Activated effector memory CD4-positive, alpha-beta T cell treated with anti-CD3 and anti-CD28 coated beads, Interleukin-2, amount 50 U/mL, for 16 hours (primary cell): ENCODE measurements at regions not wholly inside any gene's neighbourhood (a gene's known extent, or its start where the extent isn't known, plus 50 kb on each side); places are given as distances from the start of the nearest gene placed in this dataset.
A peak's percentile ranks its signal among the peaks of the same experiment; 100 is the strongest.
"Not testable (repeated sequence)": the region's sequence is repeated elsewhere in the genome, so short reads cannot be mapped to it uniquely, and the experiment has no call there.

ENCODE experiments used
- DNase-seq: peaks from one replicate; pipeline ENCODE4 v3.0.0-alpha.2; 2020

GRCh38 chr14:98186140-98186539 is 1085.9 kb downstream of the BCL11B start:
- no peak for DNase-seq

DNA sequence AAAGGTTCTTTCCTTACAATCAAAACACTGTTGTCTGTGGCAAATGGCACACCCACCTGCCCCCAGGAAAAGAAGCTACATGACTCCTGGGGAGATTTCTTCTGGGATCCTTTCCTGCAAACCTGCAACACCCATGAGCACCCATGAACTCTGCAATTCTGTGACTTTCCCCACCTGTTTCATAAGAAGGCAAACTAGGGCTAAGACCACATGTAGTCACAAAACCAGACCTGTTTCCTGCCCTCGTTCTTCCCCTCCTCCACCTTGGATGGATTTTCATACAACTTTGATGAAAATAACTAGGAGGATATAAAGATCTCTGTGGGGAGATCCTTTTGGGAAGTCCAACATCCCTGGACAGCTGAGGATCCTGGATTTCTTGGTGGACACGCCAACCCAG is 1084.7 kb downstream of the BCL11B start:
- DNase-seq: no peak

GRCh38 chr14:98189062-98189461 is 1082.9 kb downstream of the BCL11B start:
- no peak for DNase-seq

GRCh38 chr14:98189511-98189910 is 1082.5 kb downstream of the BCL11B start:
- no peak for DNase-seq

DNA sequence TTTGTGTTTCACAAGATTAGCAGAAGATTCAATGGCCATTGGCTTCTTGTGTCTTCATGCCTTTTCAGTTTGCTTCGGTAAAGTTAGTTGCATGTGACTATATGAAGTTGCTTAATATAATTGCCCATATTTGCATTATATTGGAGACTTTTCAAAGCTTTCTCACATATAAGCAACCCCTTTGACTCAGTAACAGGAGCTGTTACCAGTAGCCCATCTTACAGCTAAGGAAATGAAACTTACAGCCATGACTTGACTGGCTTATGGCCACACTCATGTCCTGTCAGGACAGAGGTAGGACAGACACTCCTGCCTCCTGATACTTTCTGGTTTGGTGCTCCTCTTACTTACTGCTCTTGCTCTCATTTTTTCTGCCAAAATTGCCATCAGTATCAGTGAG is 1082.1 kb downstream of the BCL11B start:
- DNase-seq: no peak

GRCh38 chr14:98192946-98193345 is 1079.1 kb downstream of the BCL11B start:
- DNase-seq: no peak

GRCh38 chr14:98194821-98195220 is 1077.2 kb downstream of the BCL11B start:
- DNase-seq: no peak

DNA sequence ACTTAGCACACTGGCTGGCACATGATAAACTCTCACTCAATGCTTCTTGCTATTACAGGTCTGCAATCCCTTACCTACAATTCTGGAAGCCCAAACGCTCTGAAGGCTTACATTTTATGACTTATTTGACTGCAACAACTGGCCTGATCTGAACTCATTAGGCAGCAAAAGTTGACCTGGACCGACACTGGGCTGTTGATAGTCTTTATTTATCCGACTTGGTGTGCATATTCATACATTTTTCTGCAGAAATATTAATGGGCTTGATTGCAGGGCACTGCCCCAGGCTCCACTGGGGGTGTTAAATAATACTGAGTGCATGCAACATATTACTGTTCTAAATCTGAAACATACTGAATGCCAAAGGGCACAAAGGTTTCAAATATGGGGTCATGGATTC is 1076.7 kb downstream of the BCL11B start:
- peak; percentile 54 for DNase-seq

GRCh38 chr14:98197933-98198332 is 1074.1 kb downstream of the BCL11B start:
- no peak for DNase-seq

- peak; percentile 81 for DNase-seq
Measured at GRCh38 chr14:98198385-98198784, 1073.6 kb downstream of the BCL11B start.

GRCh38 chr14:98200601-98201000 is 1071.4 kb downstream of the BCL11B start:
- no peak for DNase-seq

GRCh38 chr14:98203421-98203820 is 1068.6 kb downstream of the BCL11B start:
- no peak for DNase-seq

GRCh38 chr14:98204139-98204538 is 1067.9 kb downstream of the BCL11B start:
- DNase-seq: no peak

GRCh38 chr14:98207415-98207814 is 1064.6 kb downstream of the BCL11B start:
- no peak for DNase-seq

- DNase-seq: no peak
Measured at GRCh38 chr14:98208211-98208611, 1063.8 kb downstream of the BCL11B start.

- DNase-seq: no peak
Measured at GRCh38 chr14:98208943-98209342, 1063.1 kb downstream of the BCL11B start.

GRCh38 chr14:98210045-98210672 is 1061.8 kb downstream of the BCL11B start:
- DNase-seq: peak; percentile 79

DNA sequence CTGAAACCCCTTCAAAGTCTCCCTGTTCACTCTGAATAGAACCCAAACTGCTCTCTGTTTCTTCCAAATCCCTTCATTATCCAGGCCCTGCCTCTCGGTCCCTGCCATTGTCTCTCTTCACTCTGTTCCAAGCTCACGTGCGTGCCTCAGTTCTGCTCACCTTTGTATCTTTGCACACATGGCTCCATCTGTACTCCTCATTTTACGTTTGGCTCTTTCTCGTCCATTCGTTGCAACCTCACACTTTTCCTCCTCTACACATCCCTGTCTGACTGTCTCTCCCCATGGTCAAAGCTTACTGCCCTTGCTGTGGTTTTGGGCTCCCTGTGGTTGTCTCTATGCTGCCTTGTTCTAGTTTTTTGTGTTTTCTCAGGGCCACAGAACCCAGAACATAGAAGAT is 1054.5 kb downstream of the BCL11B start:
- DNase-seq: no peak

GRCh38 chr14:98218218-98218617 is 1053.8 kb downstream of the BCL11B start:
- DNase-seq: no peak

GRCh38 chr14:98219638-98220037 is 1052.4 kb downstream of the BCL11B start:
- no peak for DNase-seq

- no peak for DNase-seq
Measured at GRCh38 chr14:98223106-98223505, 1048.9 kb downstream of the BCL11B start.

GRCh38 chr14:98223710-98224109 is 1048.3 kb downstream of the BCL11B start:
- DNase-seq: not testable (repeated sequence)

- no peak for DNase-seq
Measured at GRCh38 chr14:98226411-98226810, 1045.6 kb downstream of the BCL11B start.

DNA sequence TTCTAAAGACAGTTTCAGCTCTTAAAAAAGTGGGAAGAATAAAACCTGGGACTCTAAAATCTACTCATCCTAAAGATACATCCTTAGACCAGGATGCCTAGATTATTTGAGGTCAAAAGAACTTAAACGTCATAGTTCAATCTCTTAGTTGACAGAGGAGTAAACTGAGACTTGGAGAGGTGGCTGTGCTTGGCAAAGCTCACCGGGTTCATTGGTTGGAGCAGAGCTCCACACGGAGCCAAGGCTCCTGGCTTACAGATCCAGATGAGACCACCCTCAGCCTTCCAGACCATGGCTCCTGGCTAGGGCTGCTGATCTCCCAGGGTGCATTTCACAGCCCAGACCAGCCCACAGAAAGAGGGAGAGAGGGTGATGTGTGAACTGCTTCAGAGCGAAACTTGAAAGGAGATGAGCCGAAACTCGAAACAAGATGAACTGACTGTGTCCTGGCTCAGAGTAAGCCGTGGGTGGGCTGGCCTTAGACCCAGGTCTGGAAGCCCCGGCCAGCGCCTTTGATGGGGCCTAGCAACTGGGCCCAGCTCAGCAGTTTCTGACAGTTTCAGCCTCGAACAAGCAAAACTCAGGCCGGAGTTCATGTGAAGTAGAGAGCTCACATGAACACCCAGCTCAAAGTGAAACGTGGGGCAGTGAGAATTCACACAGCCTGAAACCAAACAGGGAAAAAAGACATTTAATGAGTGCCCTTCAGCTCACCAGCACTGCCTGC is 1044.8 kb downstream of the BCL11B start:
- DNase-seq: peak; percentile 79

DNA sequence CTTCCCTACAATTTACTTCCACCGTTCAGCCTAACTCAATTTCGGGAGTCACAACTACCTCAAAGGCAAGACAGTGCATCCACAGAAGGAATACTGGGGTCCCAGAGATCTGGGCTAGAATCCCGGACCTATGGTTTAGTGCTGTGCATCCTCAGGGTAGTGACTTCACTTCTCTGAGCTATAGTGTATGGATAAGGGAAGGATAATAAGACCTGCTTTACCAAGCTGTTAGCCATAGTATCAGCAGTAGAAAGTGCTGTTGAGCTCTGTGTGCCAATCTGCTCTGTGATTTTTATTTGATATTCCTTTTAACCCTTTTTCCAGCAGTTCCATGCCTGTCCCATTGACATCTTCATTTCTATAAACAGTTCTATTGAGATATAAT is 1044.3 kb downstream of the BCL11B start:
- no peak for DNase-seq
